Erythroblast (primary cell): ENCODE measurements at regions not wholly inside any gene's neighbourhood (a gene's known extent, or its start where the extent isn't known, plus 50 kb on each side); places are given as distances from the start of the nearest gene placed in this dataset.

ENCODE experiments used
- GATA1 ChIP-seq: IDR thresholded peaks from 2 replicates; pipeline ENCODE4 v1.6.1; 2011; ENCODE audit warnings: low read depth, mild to moderate bottlenecking, control low read depth, low read length, moderate library complexity
- POLR2A ChIP-seq: IDR thresholded peaks from 2 replicates; pipeline ENCODE4 v1.6.1; 2011; ENCODE audit warnings: mild to moderate bottlenecking, low read length

- TF ChIP-seq POLR2A: no peak
- TF ChIP-seq GATA1: no peak
Observed at GRCh38 chr2:129010262-129010661, 691.6 kb upstream of the HS6ST1 start.
